Activated CD4-positive, alpha-beta T cell treated with anti-CD3 and anti-CD28 coated beads, Interleukin-2, amount 50 U/mL, for 4 hours (primary cell): ENCODE measurements at regions not wholly inside any gene's neighbourhood (a gene's known extent, or its start where the extent isn't known, plus 50 kb on each side); places are given as distances from the start of the nearest gene placed in this dataset.
"Not testable (repeated sequence)": the region's sequence is repeated elsewhere in the genome, so short reads cannot be mapped to it uniquely, and the experiment has no call there.

Experiments used
- DNase-seq, 2 experiments: peaks; one replicate each; pipeline ENCODE4 v3.0.0-alpha.2; 2020

DNA sequence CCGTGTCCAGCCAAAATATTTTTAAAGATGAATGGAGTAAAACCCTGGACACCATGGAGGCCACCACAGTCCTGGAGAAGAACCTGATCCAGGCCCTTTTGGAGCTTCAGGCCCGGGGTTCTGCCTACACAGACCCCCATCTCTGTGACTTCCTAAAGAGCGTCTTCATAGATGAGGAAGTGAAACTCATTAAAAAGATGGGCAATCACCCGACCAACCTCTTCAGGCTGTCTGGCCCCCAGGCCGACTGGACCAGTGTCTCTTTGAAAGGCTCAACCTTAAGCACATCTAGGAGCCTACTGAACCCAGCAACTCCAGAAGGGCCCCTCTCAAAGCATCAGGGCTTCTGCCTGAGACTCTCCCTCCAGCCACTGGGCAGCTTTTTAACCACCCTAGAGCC lies 107.9 kb upstream of the FAM174B start:
- DNase-seq = no peak

DNA sequence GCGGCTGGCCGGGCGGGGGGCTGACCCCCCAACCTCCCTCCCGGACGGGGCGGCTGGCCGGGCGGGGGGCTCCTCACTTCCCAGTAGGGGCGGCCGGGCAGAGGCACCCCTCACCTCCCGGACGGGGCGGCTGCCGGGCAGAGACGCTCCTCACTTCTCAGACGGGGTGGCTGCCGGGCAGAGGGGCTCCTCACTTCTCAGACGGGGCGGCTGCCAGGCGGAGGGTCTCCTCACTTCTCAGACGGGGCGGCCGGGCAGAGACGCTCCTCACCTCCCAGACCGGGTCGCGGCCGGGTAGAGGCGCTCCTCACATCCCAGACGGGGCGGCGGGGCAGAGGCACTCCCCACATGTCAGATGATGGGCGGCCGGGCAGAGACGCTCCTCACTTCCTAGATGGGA lies 112.6 kb upstream of the FAM174B start:
- DNase-seq = not testable (repeated sequence)

DNA sequence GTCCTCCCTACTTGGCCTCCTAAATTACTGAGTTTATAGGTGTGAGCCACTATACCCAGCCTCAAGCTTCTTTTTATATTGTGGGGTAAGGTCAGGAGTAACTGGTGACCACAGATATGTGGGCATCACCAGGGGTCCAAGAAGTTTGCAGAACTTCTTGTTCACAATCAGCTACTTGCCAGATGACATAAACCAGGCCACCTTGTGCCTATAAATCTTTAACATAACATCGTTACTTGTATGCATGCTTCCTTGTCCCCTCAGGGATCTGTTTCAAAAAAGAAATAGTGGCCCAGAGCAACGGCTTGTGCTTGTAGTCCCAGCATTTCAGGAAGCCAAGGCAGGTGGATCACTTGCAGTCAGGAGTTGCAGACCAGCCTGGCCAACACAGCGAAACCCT lies 115.1 kb upstream of the FAM174B start:
- no peak for DNase-seq

DNA sequence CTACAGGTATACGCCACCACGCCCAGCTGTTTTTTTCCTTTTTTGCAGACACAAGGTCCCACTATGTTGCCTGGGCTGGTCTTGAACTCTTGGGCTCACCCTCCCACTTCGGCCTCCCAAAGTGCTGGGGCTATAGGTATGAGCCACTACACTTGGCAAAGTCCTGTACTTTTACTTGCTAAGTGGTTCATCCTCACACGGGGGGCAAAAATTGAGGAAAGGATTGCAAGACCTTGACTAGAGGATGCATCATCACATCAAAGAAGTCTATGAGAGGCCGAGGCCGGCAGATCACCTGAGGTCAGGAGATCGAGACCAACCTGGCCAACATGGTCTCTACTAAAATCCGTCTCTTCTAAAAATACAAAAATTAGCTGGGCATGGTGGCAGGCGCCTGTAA lies 116.5 kb upstream of the FAM174B start:
- no peak for DNase-seq

DNA sequence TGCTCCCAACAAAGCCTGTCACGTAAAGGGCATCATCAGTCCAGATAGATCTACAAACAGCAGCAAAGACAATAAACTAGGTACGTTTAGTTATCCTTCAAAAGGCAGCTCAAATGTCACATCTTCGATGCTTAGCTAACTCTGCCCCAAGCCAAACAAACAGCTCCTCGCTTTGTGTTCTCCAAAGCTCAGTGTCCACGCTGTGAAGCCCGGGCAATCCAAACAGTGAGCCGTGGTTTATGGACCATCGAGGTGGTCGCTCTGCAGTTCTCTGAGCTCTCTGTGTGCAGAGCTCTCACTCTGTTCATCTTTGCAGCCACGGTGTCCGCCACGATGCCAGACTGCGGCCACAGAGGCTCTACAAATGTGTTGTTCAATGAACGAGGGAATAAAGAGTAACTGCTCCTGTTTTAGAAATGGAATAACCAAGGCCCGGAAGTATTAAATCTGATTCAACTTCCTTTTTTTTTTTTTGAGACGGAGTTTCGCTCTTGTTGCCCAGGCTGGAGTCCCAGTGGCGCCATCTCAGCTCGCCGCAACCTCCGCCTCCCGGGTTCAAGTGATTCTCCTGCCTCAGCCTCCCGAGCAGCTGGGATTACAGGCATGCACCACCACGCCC lies 117.2 kb upstream of the FAM174B start:
- DNase-seq = no peak

DNA sequence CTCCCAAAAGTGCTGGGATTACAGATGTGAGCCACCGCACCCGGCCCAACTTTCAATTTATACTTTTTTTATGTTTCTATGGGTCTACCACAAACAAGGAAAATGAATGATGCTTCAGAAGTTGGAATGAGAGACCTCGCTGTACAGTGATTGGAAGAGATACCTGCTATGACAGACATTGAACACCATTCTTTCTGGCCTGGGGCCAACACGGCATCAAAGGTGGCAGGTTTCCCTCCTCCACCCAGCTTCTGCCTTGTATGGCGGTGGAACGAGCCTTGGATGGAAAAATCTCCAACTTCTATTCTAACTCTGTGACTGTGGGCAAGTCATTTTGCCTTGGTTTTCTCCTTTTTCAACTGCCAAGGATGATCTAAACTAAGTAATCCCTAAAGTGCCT lies 117.8 kb upstream of the FAM174B start:
- no peak for DNase-seq

DNA sequence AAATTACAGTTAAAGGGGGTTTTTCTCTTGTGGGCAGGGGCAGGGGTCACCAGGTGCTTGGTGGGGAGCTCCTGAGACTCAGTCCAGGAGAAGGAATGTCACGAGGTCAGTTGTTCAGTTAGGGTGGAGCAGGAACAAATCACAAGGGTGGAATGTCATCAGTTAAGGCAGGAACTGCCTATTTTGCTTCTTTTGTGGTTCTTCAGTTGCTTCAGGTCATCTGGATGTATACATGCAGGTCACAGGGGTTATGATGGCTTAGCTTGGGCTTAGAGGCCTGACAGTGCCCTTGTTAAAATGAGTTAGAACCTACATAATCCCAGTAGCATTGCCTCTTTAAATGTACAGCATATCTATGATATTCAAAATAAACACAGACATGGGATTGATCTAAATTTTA lies 120.2 kb upstream of the CHD2 start:
- no peak for DNase-seq

DNA sequence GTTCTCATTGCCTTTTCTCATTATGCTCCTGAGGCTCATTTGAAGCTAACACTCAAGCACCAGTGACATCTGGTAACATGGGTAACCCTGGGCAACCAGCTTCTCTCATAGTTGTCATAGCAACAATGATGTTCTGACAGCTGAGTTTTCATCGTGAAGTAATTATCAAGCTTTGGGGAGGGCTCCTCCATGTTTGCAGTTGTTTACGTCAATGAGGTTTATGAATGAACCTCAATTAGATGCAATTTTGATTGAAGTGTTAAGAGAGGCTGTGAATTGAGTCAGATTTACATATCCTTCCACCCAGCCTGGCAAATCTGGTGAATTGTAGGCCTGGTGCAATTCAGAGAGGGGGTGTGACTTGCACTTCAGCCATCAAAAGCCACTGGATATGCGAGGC lies 119.3 kb upstream of the CHD2 start:
- DNase-seq = no peak

DNA sequence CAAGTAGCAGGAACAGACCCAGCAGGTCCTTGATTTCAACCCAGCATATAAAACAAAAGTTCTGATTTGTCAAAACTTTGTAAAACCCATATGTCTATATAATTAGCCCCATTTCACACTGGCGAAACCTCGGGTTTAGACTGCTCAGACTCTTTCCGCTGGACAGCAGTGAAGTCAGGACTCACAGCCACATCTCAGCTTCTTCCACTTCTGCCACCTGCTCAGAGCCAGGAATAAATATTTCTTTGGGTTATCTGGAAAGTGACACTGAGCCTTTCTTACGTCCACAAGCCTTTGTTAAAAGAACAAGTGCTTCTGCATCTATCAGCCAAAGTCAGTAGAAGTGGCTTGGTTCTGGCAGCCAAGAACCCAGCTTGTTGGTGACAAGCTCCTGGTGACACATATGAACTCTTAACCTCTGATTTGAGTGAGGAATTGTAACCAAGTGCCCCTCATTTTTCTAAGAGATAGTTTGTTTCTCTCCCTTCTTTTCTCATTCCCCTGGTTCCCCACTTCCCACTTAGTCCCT lies 118.1 kb upstream of the CHD2 start:
- DNase-seq = no peak

DNA sequence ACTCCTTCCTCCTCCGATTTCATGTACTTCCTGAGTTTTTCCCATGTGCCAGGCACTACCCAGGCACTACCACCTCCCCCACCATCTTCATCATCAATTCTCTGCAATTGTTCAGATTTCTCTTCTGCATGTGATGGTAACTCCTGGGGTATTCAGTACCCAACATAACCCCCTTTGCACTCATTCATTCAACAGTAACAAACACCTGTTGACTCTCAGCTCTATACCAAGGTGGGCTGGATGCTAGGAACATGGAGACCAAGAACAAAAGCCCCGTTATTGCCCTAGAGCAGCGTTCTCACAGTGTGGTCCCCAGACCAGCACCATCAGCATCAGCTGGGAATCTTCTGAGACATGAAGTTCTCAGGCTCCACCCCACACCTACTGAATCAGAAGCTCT lies 113.0 kb upstream of the CHD2 start:
- no peak for DNase-seq

DNA sequence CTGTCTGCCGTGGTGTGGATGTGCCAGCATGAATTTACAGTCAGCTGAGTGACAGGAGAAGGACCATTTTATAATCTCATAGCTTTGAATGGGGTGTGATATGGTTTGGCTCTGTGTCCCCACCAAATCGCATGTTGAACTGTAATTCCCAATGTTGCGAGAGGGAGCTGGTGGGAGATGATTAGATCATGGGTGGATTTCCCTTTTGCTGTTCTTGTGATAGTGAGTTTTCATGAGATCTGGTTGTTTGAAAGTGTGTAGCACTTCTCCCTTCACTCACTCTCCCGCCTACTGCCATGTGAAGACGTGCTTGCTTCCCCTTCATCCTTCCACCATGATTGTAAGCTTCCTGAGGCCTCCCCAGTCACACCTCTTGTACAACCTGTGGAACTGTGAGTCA lies 111.9 kb upstream of the CHD2 start:
- DNase-seq = no peak

DNA sequence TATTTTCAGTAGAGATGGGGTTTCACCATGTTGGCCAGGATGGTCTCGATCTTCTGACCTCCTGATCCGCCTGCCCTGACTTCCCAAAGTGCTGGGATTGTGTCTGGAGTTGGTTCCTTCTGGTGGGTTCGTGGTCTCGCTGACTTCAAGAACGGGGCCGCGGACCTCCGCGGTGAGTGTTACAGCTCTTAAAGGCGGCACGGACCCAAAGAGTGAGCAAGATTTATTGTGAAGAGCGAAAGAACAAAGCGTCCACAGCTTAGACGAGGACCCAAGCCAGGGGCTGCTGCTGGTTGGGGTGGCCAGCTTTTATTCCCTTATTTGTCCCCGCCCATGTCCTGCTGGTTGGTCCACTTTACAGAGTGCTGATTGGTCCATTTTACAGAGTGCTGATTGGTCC lies 111.3 kb upstream of the CHD2 start:
- not testable (repeated sequence) for DNase-seq

DNA sequence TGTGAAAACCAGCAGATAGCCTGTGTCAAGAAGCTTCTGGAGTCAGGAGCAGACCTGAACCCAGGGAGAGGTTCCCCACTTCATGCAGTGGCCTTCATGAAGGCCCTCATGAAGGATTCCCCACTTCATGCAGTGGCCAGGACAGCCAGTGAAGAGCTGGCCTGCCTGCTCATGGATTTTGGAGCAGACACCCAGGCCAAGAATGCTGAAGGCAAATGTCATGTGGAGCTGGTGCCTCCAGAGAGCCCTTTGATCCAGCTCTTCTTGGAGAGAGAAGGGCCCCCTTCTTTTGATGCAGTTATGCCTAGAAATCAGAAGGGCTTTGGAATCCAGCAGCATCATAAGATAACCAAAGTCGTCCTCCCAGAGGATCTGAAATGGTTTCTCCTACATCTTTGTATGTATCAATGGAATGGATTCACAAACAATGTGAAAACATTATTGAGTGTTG lies 103.9 kb upstream of the CHD2 start:
- DNase-seq = no peak

DNA sequence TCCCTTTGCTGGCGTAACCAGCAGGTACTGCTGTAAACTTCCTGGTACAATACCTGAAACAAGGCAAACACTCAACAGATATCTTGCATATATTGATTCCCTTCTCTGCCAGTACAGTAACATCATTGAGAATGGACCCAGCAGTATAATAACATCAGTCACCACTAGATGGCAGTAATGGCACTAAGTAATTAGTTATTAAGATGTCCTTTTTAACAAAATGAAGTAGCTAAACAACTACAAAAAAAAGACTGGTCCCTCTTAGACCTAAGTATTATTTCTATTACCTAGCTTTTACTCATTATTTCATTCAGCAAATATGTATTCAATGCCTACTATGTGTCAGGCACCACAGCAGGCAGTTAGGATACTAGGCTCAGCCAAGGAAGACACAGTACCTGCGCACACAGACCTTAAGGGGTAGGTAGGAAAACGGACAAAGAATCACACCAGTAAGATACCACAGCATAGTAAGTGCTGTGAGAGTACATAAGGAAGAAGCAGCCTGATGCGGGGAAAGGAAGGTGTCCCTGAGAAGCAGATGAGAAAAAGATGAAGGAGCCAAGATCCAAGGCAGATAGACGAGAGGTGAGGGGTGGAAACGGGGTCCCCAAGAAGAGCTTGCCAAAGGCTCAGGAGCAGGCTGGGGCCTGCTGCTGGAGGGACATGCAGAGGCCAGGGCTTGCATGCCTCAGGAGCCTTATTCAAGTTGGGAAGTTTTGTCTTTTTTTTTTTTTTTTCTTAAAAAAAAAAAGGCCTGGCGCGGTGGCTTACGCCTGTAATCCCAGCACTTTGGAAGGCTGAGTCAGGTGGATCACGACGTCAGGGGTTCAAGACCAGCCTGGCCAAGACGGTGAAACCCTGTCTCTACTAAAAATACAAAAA lies 102.7 kb upstream of the CHD2 start:
- no peak for DNase-seq

DNA sequence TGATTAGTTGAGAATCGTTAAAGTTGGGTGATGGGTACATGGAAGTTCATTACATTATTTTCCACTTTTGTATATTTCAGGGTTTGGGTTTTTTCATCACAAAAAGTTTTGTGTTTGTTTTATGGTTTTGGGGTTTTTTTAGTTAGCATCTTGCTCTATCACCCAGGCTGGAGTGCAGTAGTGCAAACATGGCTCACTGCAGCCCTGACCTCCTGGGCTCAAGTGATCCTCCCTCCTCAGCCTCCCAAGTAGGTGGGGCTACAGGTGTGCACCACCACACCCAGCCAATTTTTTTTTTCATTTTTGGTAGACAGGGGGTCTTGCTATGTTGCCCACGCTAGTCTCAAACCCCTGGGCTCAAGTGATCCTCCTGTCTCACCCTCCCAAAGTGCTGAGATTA lies 100.1 kb upstream of the CHD2 start:
- no peak for DNase-seq

DNA sequence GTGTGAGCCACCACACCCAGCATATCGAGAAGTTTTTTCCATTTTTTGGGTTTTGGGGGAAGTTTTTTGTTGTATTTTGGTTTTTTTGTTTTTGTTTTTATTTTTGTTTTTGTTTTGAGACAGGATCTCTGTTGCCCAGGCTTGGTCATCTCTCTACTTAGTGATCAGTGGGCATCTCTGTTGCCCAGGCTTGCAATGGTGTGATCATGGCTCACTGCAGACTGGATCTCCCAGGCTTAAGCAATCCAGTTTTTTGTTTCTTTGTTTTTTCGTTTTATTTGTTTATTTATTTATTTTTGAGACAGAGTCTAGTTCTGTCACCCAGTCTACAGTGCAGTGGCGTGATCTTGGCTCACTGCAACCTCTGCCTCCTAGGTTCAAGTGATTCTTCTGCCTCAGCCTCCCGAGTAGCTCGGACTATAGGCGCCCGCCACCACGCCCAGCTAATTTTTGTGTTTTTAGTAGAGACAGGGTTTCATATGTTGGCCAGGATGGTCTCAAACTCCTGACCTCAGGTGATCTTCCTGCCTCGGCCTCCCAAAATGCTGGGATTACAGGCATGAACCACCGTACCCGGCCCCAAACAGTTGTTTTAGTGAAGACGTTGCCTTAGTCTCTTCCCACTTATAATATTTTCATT lies 99.6 kb upstream of the CHD2 start:
- not testable (repeated sequence) for DNase-seq

DNA sequence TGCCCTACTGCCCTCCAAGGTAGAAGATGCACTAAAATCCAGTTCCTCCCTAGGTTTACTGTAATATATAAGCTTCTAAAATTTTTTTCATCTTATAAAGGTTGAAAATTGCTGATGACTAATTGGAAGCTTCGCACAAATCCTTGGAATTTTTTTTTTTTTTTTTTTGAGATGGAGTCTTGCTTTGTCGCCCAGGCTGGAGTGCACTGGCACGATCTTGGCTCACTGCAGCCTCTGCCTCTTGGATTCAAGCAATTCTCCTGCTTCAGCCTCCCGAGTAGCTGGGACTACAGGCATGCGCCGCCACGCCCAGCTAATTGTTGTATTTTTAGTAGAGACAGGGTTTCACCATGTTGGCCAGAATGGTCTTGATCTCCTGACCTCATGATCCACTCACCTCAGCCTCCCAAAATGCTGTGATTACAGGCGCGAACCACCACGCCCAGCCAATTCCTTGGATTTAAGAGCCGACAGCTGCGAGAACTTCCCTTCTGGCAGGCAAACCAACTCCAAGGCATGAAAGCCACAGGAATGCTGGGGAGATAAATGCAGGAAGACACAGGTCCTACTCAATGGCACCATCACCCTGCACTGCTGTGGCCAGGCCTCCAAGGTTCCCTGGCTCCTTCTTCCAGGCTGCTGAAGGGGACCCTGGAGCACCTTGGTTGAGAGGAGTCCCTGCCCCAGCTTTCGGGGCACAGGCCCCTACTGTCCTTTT lies 98.9 kb upstream of the CHD2 start:
- not testable (repeated sequence) for DNase-seq

DNA sequence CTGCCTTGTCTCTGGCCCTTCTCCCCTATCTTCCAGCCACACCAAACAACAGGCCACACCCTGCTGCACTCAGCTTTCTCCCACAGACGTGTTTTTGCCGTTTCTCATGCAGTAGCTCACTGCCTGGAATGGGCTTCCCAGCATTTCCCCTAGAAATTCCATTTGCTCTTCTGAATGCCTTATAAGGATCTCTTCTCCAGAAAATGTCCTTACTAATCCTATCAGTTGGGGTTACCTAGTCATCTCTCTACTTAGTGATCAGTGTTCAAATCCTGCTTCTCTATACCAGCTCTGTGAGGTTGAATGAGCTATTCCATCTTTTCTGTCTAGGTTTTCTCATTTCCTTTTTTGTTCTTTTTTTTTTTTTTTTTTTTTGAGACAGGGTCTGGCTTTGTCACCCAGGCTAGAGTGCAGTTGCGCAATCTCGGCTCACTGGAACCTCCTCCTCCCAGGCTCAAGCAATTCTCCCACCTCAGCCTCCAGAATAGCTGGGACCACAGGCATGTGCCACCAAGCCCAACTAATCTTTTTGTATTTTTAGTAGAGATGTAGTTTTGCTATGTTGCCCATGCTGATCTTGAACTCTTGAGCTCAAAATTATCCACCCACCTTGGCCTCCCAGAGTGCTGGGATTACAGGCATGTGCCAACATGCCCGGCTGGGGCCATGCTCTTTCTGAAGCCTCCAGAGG lies 98.2 kb upstream of the CHD2 start:
- DNase-seq = no peak

DNA sequence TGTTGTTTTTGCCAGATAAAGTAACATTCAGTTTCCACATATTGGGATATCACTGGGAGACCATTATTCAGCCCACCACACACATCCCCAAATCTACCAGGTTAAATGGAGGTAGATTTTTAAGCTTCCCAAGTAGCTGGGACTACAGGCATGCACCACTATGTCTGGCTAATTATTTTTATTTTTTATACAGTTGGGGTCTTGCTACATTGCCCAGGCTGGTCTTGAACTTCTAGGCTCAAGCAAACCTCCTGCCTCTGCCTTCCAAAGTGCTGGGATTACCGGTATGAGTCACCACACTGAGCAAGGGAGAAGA lies 96.6 kb upstream of the CHD2 start:
- no peak for DNase-seq

DNA sequence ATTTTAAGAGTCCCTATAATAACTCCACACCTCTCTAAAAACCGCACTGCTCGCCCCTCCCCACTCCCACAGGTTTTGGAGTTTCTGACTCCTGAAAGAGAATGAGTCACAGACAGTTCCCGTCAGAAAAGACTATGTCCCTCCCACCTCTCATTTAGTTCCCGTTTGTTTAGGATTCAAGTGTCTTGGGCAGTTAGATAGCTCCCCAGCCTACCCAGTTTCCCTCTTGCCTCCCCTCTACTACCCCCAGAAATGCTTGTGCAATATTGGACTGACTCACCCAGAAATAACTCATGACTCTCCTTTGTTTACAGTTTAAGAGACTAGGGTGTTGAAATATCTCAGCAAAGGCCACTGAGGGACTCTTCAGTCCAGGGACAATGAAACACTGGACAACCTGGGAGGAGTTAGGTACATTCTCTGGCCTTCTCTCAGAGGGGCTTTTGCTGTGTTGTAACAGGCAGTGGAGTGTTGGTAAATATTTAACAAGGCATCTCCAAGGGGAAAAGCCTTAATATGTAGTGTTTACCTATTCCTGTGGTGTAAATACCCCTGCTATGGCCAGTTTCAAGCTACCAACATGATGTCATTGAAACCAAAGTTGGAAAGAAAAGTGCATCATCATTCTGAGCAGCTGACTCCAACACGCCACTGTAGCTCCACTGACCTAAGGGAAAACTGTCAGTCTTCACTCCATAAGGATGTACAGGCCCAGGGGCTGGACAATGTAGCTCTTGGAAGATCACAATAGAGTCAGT lies 96.1 kb upstream of the CHD2 start:
- peak; percentile 72 to 76 for DNase-seq

DNA sequence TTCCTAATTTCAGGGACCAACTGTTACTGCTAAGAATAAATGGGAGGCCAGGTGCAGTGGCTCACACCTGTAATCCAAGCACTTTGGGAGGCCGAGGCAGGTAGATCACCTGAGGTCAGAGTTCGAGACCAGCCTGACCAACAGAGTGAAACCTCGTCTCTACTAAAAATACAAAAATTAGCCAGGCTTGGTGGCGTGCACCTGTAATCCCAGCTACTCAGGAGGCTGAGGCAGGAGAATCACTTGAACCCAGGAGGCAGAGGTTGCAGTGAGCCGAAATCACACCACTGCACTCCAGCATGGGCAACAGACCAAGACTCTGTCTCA lies 95.6 kb upstream of the CHD2 start:
- DNase-seq = not testable (repeated sequence)

DNA sequence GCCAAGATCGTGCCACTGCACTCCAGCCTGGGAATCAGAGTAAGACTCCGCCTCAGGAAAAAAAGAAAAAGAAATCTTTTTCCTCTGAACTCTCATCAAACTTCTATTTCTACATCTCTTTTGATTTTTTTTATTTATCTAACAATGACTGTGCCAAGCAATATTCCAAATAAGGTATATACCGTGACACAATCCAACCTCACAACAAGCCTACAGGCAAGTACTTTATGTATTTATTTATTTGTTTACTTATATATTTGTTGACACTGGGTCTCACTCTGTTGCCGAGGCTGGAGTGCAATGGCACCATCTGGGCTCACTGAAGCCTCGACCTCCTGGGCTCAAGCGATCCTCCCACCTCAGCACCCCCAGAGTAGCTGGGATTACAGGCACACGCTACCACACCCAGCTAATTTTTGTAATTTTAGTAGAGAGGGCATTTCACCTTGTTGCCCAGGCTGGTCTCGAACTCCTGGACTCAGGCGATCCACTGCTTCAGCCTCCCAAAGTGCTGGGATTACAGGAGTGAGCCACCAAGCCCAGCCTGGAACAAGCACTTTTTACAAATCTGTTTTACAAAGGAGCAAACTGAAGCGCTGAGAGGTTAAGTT lies 94.9 kb upstream of the CHD2 start:
- no peak for DNase-seq
